Right ventricle myocardium superior (tissue), 1 donor: ENCODE measurements at regions not wholly inside any gene's neighbourhood (a gene's known extent, or its start where the extent isn't known, plus 50 kb on each side); places are given as distances from the start of the nearest gene placed in this dataset.
A peak's percentile ranks its signal among the peaks of the same experiment; 100 is the strongest.

Experiments used
- ATAC-seq: fragments of 200-7000 bp; cut with Tn5 transposase; one replicate; pipeline ENCODE4 v1.9.1; 2020; ENCODE audit warnings: mild to moderate bottlenecking; ENCODE audit not compliant: poor library complexity
- DNase-seq: peaks from one replicate; pipeline ENCODE4 v3.0.0-alpha.2; 2020
- intact Hi-C: fragments of 100-400 bp; cut with DNase I; formaldehyde crosslinking; loops from one replicate; pipeline ENCODE4 v1.11.2; 2022
- donor health status: DM: no; HTN: yes; CAD: no; lungs with severe emphysema.

- peak; percentile 41 for ATAC-seq
- intact Hi-C loops, result no loop called here
- DNase-seq, result no peak
These were observed 204.5 kb upstream of the NAV2 start for GRCh38 chr11:19508165-19508564.

- ATAC-seq, result no peak
- intact Hi-C loops, result no loop called here
- DNase-seq, result no peak
These were observed 205.7 kb upstream of the NAV2 start for GRCh38 chr11:19506816-19507486.

- ATAC-seq, result no peak
- DNase-seq, result no peak
- intact Hi-C loops, result no loop called here
These were observed 209.9 kb upstream of the NAV2 start for GRCh38 chr11:19502691-19503253.

- ATAC-seq, result no peak
- intact Hi-C loops, result no loop called here
These were observed 211.0 kb upstream of the NAV2 start for GRCh38 chr11:19501631-19502030.

GRCh38 chr11:19499999-19500398 lies 212.6 kb upstream of the NAV2 start:
- ATAC-seq, result no peak
- intact Hi-C loops, result no loop called here

More at GRCh38 chr11:19501631-19502030, 211.0 kb upstream of the NAV2 start:
- no peak for DNase-seq

GRCh38 chr11:19499026-19499669 lies 213.5 kb upstream of the NAV2 start:
- intact Hi-C loops, result no loop called here
- ATAC-seq (no peak), DNase-seq (no peak)

More at GRCh38 chr11:19499999-19500398, 212.6 kb upstream of the NAV2 start:
- no peak for DNase-seq

- DNase-seq, result no peak
- intact Hi-C loops, result no loop called here
- no peak for ATAC-seq
These were observed 219.0 kb upstream of the NAV2 start for GRCh38 chr11:19493446-19494213.

- intact Hi-C loops, result no loop called here
- DNase-seq (no peak), ATAC-seq (no peak)
These were observed 230.1 kb upstream of the NAV2 start for GRCh38 chr11:19482319-19483100.

GRCh38 chr11:19480540-19480939 lies 232.1 kb upstream of the NAV2 start:
- DNase-seq (no peak), ATAC-seq (no peak)
- intact Hi-C loops, result no loop called here

- ATAC-seq, result no peak
- no peak for DNase-seq
- intact Hi-C loops, result no loop called here
These were observed 233.7 kb upstream of the NAV2 start for GRCh38 chr11:19478891-19479290.

GRCh38 chr11:19474954-19475721 lies 234.4 kb upstream of the E2F8 start:
- ATAC-seq, result no peak
- intact Hi-C loops, result no loop called here
- DNase-seq, result no peak

GRCh38 chr11:19474211-19474610 lies 233.5 kb upstream of the E2F8 start:
- no peak for ATAC-seq
- DNase-seq, result no peak

GRCh38 chr11:19472679-19473078 lies 231.9 kb upstream of the E2F8 start:
- intact Hi-C loops, result no loop called here
- no peak for DNase-seq
- ATAC-seq, result no peak

More at GRCh38 chr11:19474211-19474610, 233.5 kb upstream of the E2F8 start:
- intact Hi-C loops, result no loop called here

- intact Hi-C loops, result no loop called here
- DNase-seq (no peak), ATAC-seq (no peak)
These were observed 227.2 kb upstream of the E2F8 start for GRCh38 chr11:19467904-19468303.

- DNase-seq (no peak), ATAC-seq (no peak)
- intact Hi-C loops, result no loop called here
These were observed 225.6 kb upstream of the E2F8 start for GRCh38 chr11:19466314-19466713.

- DNase-seq (no peak), ATAC-seq (no peak)
- intact Hi-C loops, result no loop called here
These were observed 223.2 kb upstream of the E2F8 start for GRCh38 chr11:19463976-19464375.

GRCh38 chr11:19460718-19461405 lies 220.1 kb upstream of the E2F8 start:
- ATAC-seq, result peak; percentile 51
- intact Hi-C loops, result no loop called here

GRCh38 chr11:19459240-19459639 lies 218.5 kb upstream of the E2F8 start:
- no peak for ATAC-seq
- no peak for DNase-seq
- intact Hi-C loops, result no loop called here

More at GRCh38 chr11:19460718-19461405, 220.1 kb upstream of the E2F8 start:
- DNase-seq, result peak; percentile 46
